Right cardiac atrium (tissue), 5 donors: ENCODE measurements at regions not wholly inside any gene's neighbourhood (a gene's known extent, or its start where the extent isn't known, plus 50 kb on each side); places are given as distances from the start of the nearest gene placed in this dataset.

Source experiments
- ATAC-seq, 2 donors: fragments of 200-7000 bp; cut with Tn5 transposase; one replicate each; pipeline versions ENCODE4 v1.8.0 to v1.9.1; 2020; ENCODE audit warnings: moderate library complexity in 2 of 2, mild to moderate bottlenecking in 1 of 2
- DNase-seq, 3 donors: peaks; one replicate each; pipeline ENCODE4 v3.0.0-alpha.2; 2020
- H3K27ac ChIP-seq: one replicate; pipeline ENCODE4 v1.5.1; 2013; ENCODE audit warnings: mild to moderate bottlenecking, low read length, control low read depth, moderate library complexity
- H3K27me3 ChIP-seq: one replicate; pipeline ENCODE4 v1.6.1; 2013; ENCODE audit not compliant: control insufficient read depth, insufficient read depth
- H3K4me1 ChIP-seq: one replicate; pipeline ENCODE4 v1.6.1; 2013; ENCODE audit warnings: low read length; ENCODE audit not compliant: control insufficient read depth, insufficient read depth
- H3K4me3 ChIP-seq: one replicate; pipeline ENCODE4 v1.5.1; 2013; ENCODE audit warnings: low read length, control low read depth
- H3K9me3 ChIP-seq: one replicate; pipeline ENCODE4 v1.6.1; 2013; ENCODE audit warnings: low read length; ENCODE audit not compliant: control insufficient read depth
- WGBS: extraction: QIAGEN DNeasy Blood & Tissue Kit; methylation state at CpG from one replicate; pipeline ENCODE4 v1.1.7; 2013; 5-methylcytosine and 5-hydroxymethylcytosine counted together
- intact Hi-C, 4 donors: fragments of 100-400 bp; cut with DNase I; formaldehyde crosslinking; loops; one replicate each; pipeline versions ENCODE4 v1.11.0 to v1.14.0; 2022 to 2023
- donor health status: healthy with polysubstance abuse.
- donor health status: DM: no; HTN: yes; CAD: no.
- donor health status: DM: no; HTN: no; CAD: no.
- donor health status: DM: no; HTN: yes; CAD: no; lungs with severe emphysema.
- donor health status: DM: yes; HTN: yes; CAD: no.

DNA sequence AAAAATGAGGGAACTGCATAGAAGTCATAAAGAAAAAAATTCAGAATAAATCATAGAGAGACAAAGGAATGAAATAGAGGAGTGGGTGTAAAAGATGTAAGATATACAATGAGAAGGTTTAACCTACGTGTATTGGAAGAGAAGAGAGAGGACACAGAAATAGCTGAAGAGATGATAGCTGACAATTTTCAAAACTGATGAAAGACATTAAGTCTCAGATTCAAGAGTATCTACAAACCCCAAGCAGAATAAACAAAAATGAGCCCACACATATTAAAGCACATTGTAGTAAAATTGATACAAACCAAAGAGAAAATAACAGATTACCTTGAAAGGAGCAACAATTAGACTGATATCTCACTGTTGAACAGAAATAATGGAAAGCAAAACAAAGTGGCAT is 107.9 kb upstream of the PRNP start:
- Histone ChIP-seq H3K4me1 (no peaks in the 10 kb centered on the region), H3K27ac (no peak overlapping the region), H3K27me3 (peaks cover 2% of the 10 kb centered on the region), H3K4me3 (no peak overlapping the region), H3K9me3 (no peaks in the 10 kb centered on the region)
- intact Hi-C loops = no loop called here
- whole genome bisulfite sequencing = 74% methylated on average over 1 of the region's 1 CpG
- DNase-seq (no peak), ATAC-seq (no peak)

GRCh38 chr20:4574356-4574690 is 111.9 kb upstream of the PRNP start:
- DNase-seq = no peak
- Histone ChIP-seq H3K27me3 (peaks cover 4% of the 10 kb centered on the region), H3K27ac (no peak overlapping the region), H3K4me1 (no peaks in the 10 kb centered on the region), H3K4me3 (no peak overlapping the region), H3K9me3 (no peaks in the 10 kb centered on the region)
- 68% methylated on average over 3 of the region's 3 CpGs for WGBS
- no peak for ATAC-seq
- intact Hi-C loops = no loop called here

DNA sequence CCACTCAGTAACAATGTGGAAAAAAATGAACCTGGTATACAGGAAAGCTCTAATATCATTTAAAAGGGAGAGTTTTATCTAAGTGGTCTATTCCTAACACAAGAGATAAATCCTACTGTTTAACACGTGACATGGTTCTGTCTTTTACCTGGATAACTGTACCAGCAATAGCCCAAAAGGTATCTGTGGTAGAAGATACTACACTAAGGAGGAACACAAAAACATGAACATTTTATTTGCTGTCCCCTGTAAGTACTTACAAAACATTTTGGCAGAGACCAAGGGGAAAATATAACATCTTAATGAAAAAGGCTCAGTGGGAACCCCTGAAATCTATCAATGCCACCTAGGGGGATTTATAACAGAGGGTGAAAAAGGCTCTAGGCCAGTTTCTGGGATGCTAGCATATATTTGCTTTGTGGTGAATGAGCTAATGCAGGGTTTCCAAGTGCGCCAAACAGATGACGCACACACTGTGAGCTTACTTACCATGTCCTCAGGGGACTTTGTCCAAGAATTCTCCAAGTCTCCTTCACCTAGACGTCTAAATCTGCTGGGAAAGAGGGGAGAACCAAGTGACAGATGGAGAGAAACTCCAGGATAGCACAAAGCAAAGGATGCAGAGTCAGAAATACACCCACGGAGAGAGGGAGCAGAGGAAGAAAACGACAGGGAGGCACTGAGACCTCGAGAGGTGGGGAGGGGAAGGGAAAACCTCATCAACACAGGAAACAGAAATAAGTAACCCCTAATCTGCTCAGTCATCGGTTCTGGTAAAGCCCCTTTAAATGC is 112.5 kb upstream of the PRNP start:
- intact Hi-C loops = no loop called here
- DNase-seq (no peak), ATAC-seq (no peak)
- H3K27me3 ChIP-seq = peaks cover 4% of the 10 kb centered on the region
- 32% methylated on average over 8 of the region's 8 CpGs for WGBS
- no peaks in the 10 kb centered on the region for H3K9me3 ChIP-seq
- no peak overlapping the region for H3K4me3 ChIP-seq
- H3K4me1 ChIP-seq = no peaks in the 10 kb centered on the region
- no peak overlapping the region for H3K27ac ChIP-seq

GRCh38 chr20:4571759-4572531 is 114.3 kb upstream of the PRNP start:
- Histone ChIP-seq H3K9me3 (no peaks in the 10 kb centered on the region), H3K27me3 (peaks cover 4% of the 10 kb centered on the region), H3K27ac (no peak overlapping the region), H3K4me1 (no peaks in the 10 kb centered on the region), H3K4me3 (no peak overlapping the region)
- DNase-seq (no peak), ATAC-seq (no peak)
- intact Hi-C loops = no loop called here
- 74% methylated on average over 8 of the region's 8 CpGs for WGBS

DNA sequence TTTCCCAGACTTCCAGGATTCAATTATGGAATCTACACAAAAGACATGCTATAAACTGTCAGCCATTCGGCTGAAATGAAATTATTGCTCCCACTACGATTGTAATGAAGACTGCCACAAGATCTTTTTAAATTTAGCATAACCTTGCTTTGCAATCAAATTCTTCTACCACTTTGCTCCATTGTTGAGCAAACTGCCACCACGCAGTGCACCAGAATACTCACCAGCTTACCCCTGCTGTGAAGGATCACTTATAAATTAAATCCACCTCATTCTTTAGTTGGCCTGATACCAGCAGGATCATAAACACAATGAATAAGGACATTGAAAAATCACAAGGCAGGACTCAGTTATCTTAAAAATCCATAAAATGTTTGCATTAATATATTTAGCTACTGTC is 116.4 kb upstream of the PRNP start:
- Histone ChIP-seq H3K27ac (no peak overlapping the region), H3K9me3 (no peaks in the 10 kb centered on the region), H3K4me3 (no peak overlapping the region), H3K4me1 (no peaks in the 10 kb centered on the region), H3K27me3 (peaks cover 4% of the 10 kb centered on the region)
- 84% methylated on average over 3 of the region's 3 CpGs for WGBS
- intact Hi-C loops = no loop called here
- DNase-seq = no peak
- no peak for ATAC-seq

GRCh38 chr20:4569092-4569491 is 117.2 kb upstream of the PRNP start:
- H3K4me3 ChIP-seq = no peak overlapping the region
- DNase-seq = no peak
- no peaks in the 10 kb centered on the region for H3K9me3 ChIP-seq
- no peak for ATAC-seq
- intact Hi-C loops = no loop called here
- H3K27ac ChIP-seq = no peak overlapping the region
- peaks cover 4% of the 10 kb centered on the region for H3K27me3 ChIP-seq
- WGBS = 76% methylated on average over 2 of the region's 2 CpGs
- H3K4me1 ChIP-seq = no peaks in the 10 kb centered on the region

- H3K27ac ChIP-seq = no peak overlapping the region
- peaks cover 4% of the 10 kb centered on the region for H3K27me3 ChIP-seq
- no peak for ATAC-seq
- intact Hi-C loops = no loop called here
- no peak for DNase-seq
- H3K4me3 ChIP-seq = no peak overlapping the region
- no peaks in the 10 kb centered on the region for H3K9me3 ChIP-seq
- no peaks in the 10 kb centered on the region for H3K4me1 ChIP-seq
- whole genome bisulfite sequencing = 39% methylated on average over 4 of the region's 4 CpGs
Measured at GRCh38 chr20:4568361-4568959, 117.8 kb upstream of the PRNP start.

DNA sequence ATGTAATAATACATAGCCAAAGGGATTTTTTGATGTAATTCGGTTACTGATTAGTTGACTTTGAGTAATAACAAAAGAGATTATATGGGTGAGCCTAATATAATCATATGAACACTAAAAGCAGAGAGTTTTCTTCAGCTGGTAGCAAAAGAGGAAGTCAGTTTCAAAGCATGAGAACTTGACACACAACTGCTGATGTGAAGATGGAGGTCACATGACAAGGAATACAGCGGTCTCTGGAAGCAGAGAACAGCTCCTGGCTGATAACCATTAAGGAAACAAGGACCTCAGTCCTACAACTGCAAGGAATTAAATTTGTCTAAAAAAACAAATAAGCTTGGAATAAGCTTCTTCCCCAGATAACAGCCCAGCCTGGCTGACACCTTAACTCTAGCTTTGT is 119.1 kb upstream of the PRNP start:
- Histone ChIP-seq H3K9me3 (no peaks in the 10 kb centered on the region), H3K4me1 (no peaks in the 10 kb centered on the region), H3K27me3 (peaks cover 4% of the 10 kb centered on the region), H3K4me3 (no peak overlapping the region), H3K27ac (no peak overlapping the region)
- intact Hi-C loops = no loop called here
- DNase-seq = no peak
- ATAC-seq = no peak
- 60% methylated on average over 2 of the region's 2 CpGs for WGBS

DNA sequence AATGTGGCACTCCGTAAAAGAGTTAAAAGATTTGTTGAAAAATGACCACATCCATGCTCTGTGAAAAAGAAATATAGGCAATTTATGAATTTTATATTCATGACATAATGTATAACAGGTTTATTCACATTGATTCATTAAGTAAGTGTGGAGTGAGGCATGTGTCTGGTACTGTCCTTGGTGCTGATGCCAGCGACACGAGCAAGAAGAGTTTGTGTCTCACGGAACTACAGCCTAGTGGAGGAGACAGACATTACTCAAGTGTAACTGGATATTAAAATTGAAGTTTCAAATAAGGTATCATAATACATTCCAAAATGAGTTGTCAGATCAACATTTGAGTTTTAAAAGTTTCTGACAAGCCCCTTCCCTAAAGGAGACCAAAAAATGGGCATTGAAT is 122.7 kb upstream of the PRNP start:
- ATAC-seq = no peak
- Histone ChIP-seq H3K9me3 (no peaks in the 10 kb centered on the region), H3K4me3 (no peak overlapping the region), H3K27me3 (no peaks in the 10 kb centered on the region), H3K4me1 (no peaks in the 10 kb centered on the region), H3K27ac (no peak overlapping the region)
- peak in 1 of 3 donors; percentile 14 for DNase-seq
- intact Hi-C loops = no loop called here
- WGBS = 7% methylated on average over 4 of the region's 4 CpGs

GRCh38 chr20:4563031-4563430 is 123.2 kb upstream of the PRNP start:
- Histone ChIP-seq H3K4me1 (no peaks in the 10 kb centered on the region), H3K9me3 (no peaks in the 10 kb centered on the region), H3K27ac (no peak overlapping the region), H3K4me3 (no peak overlapping the region), H3K27me3 (no peaks in the 10 kb centered on the region)
- no peak for DNase-seq
- intact Hi-C loops = no loop called here
- no peak for ATAC-seq

DNA sequence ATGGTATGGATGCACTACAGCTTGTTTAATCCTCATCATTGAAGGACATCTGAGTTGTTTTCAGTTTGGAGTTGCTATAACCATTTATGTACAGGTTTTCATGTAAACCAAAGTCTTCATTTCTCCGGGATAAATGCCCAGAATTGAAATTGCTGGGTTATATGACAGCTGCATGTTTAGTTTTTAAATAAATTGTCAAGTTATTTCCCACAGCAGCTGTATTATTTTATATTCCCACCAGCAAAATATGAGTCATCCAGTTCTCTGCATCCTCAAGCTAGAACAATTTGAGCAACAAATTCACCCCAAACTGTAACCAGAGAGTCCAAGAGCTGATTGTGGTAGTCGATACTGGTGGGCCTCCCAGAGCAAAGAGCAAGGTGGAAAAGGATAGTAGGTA is 125.6 kb upstream of the PRNP start:
- Histone ChIP-seq H3K9me3 (no peaks in the 10 kb centered on the region), H3K4me3 (no peak overlapping the region), H3K27ac (no peak overlapping the region), H3K27me3 (no peaks in the 10 kb centered on the region), H3K4me1 (no peaks in the 10 kb centered on the region)
- DNase-seq = no peak
- intact Hi-C loops = no loop called here
- 65% methylated on average over 2 of the region's 2 CpGs for WGBS
- no peak for ATAC-seq
